Thyroid gland (tissue), 4 donors: ENCODE measurements at regions not wholly inside any gene's neighbourhood (a gene's known extent, or its start where the extent isn't known, plus 50 kb on each side); places are given as distances from the start of the nearest gene placed in this dataset.

Experiments used
- CTCF ChIP-seq, 6 experiments: fragments of 200-600 bp in 3 of 6; fragments of 450-650 bp in 3 of 6; sonication (generic) in 3 of 6; IDR thresholded peaks; one replicate each; pipeline ENCODE4 v1.5.1; 2016 to 2019; ENCODE audit warnings: antibody characterized with exemption in 6 of 6, mild to moderate bottlenecking in 2 of 6, inconsistent platforms in 1 of 6, moderate library complexity in 1 of 6
- POLR2A ChIP-seq, 2 donors: fragments of 450-650 bp; IDR thresholded peaks; one replicate each; pipeline ENCODE4 v1.6.1; 2017; ENCODE audit warnings: antibody characterized with exemption in 2 of 2, mild to moderate bottlenecking in 2 of 2, moderate library complexity in 1 of 2

DNA sequence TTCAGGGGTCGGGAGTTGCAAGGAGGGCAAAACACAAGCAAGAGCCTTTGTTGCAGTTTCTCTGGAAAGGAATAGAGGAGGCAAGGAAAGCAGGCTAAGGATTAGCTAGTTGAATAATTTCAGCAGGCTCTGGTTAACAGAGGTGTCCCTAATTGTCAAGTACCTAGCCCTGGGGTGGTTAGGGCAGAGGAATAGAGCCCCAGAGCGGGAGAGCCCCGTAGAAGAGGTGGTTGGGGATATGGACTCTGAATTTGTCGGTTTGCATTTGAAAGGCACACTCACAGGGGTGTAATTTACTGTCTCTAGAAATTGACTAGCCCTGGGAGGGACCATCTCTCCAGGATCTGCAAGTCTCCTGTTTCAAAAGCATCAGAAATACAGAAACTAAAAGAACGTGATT is 1030.2 kb downstream of the TMEM182 start:
- TF ChIP-seq CTCF (IDR thresholded peaks at IDR 0.05) (no peak), POLR2A (IDR thresholded peaks at IDR 0.05) (no peak)
